SU-DHL-6 (cell line): ENCODE measurements at regions not wholly inside any gene's neighbourhood (a gene's known extent, or its start where the extent isn't known, plus 50 kb on each side); places are given as distances from the start of the nearest gene placed in this dataset.

ENCODE experiments used
- H2AFZ ChIP-seq: fragments of 200-600 bp; sonication (generic); 2 replicates; pipeline ENCODE4 v1.6.1; 2014; ENCODE audit warnings: low read depth, mild to moderate bottlenecking, moderate library complexity, mixed read lengths, antibody characterized with exemption, low read length; ENCODE audit not compliant: severe bottlenecking
- H3F3A ChIP-seq: fragments of 200-600 bp; shearing (Covaris generic); 2 replicates; pipeline ENCODE4 v1.6.0; 2016; ENCODE audit warnings: antibody characterized with exemption, mild to moderate bottlenecking; ENCODE audit not compliant: insufficient read depth
- H3K27ac ChIP-seq: fragments of 200-600 bp; sonication (generic); 2 replicates; pipeline ENCODE4 v1.5.1; 2016; ENCODE audit warnings: low read depth, mild to moderate bottlenecking, low read length, moderate library complexity, mixed read lengths
- H3K27me3 ChIP-seq: fragments of 200-600 bp; sonication (generic), shearing (Covaris generic); 2 replicates; pipeline ENCODE4 v1.6.0; 2014; ENCODE audit warnings: mild to moderate bottlenecking, low read length
- H3K36me3 ChIP-seq: fragments of 200-600 bp; sonication (generic); 2 replicates; pipeline ENCODE4 v1.6.1; 2014; ENCODE audit warnings: mild to moderate bottlenecking, low read length, mixed read lengths
- H3K4me2 ChIP-seq: fragments of 300-600, 200-600 bp; shearing (Covaris generic), sonication (generic); 2 replicates; pipeline ENCODE4 v1.6.0; 2014; ENCODE audit warnings: low read length, low read depth, mild to moderate bottlenecking; ENCODE audit not compliant: poor library complexity, severe bottlenecking
- H3K4me3 ChIP-seq: fragments of 200-600 bp; sonication (generic); 2 replicates; pipeline ENCODE4 v1.5.1; 2014; ENCODE audit warnings: antibody characterized with exemption, low read length, mild to moderate bottlenecking, mixed read lengths; ENCODE audit not compliant: insufficient read depth, poor library complexity, severe bottlenecking
- H3K79me2 ChIP-seq: fragments of 200-600 bp; sonication (generic); 2 replicates; pipeline ENCODE4 v1.6.1; 2014; ENCODE audit warnings: mild to moderate bottlenecking, low read length, moderate library complexity; ENCODE audit not compliant: insufficient read depth
- H3K9ac ChIP-seq: fragments of 200-600 bp; sonication (generic); 2 replicates; pipeline ENCODE4 v1.7.0; 2014; ENCODE audit warnings: mild to moderate bottlenecking, low read length
- H3K9me2 ChIP-seq: fragments of 200-600 bp; sonication (generic); replicated peaks from 2 replicates; pipeline ENCODE4 v1.6.1; 2014; ENCODE audit warnings: low read length; ENCODE audit not compliant: insufficient read depth
- H3K9me3 ChIP-seq: fragments of 200-600 bp; sonication (generic); 2 replicates; pipeline ENCODE4 v1.6.1; 2014; ENCODE audit warnings: low read length, mixed read lengths; ENCODE audit not compliant: insufficient read depth
- H4K20me1 ChIP-seq: fragments of 200-600 bp; sonication (generic); 2 replicates; pipeline ENCODE4 v1.6.1; 2014; ENCODE audit warnings: low read depth, mild to moderate bottlenecking, antibody characterized with exemption, low read length, moderate library complexity, mixed read lengths
- CTCF ChIP-seq: fragments of 200-600 bp; sonication (generic); IDR thresholded peaks from one replicate; pipeline ENCODE4 v1.5.1; 2017; ENCODE audit warnings: antibody characterized with exemption, mild to moderate bottlenecking, low read length, moderate library complexity; ENCODE audit not compliant: insufficient read depth, poor library complexity, severe bottlenecking
- EZH2phosphoT487 ChIP-seq: fragments of 200-600 bp; sonication (generic), shearing (Covaris generic); conservative IDR thresholded peaks from 2 replicates; pipeline ENCODE4 v1.6.1; 2018; ENCODE audit warnings: mild to moderate bottlenecking, antibody characterized with exemption, low read length, moderate library complexity, mixed read lengths

DNA sequence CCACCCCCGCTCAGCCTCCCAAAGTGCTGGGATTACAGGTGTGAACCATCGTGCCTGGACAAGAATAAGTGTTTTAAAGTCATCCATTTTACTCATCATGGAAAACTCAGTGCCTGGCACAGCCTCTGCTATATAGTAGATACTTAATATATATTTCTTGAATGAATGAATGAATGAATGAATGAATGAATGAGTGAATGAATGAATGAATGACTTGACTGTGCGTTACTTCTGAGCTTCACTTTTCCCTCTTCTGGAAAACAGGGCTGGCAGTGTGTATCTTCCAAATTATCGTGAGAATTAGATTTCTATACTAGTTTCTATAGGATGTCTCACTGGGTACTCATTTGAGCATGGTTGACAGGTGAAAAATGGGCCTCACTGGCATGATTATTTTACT lies 307.3 kb upstream of the ERCC4 start:
- Histone ChIP-seq H3K9ac (no peak overlapping the region), H3K27ac (no peak overlapping the region), H3K79me2 (no peaks in the 10 kb centered on the region), H2AFZ (no peak overlapping the region), H3K27me3 (no peaks in the 10 kb centered on the region), H3K36me3 (no peaks in the 10 kb centered on the region), H3F3A (no peaks in the 10 kb centered on the region), H4K20me1 (no peaks in the 10 kb centered on the region), H3K9me2 (no peaks in the 10 kb centered on the region), H3K9me3 (no peaks in the 10 kb centered on the region), H3K4me3 (no peak overlapping the region), H3K4me2 (no peak overlapping the region)
- TF ChIP-seq EZH2phosphoT487: no peak

- H2AFZ ChIP-seq: no peak overlapping the region
- no peaks in the 10 kb centered on the region for H3K27me3 ChIP-seq
- H3K9me2 ChIP-seq: no peaks in the 10 kb centered on the region
- no peaks in the 10 kb centered on the region for H3K79me2 ChIP-seq
- no peaks in the 10 kb centered on the region for H4K20me1 ChIP-seq
- H3K27ac ChIP-seq: no peak overlapping the region
- no peak overlapping the region for H3K4me2 ChIP-seq
- no peaks in the 10 kb centered on the region for H3K36me3 ChIP-seq
- H3K4me3 ChIP-seq: no peak overlapping the region
- H3K9me3 ChIP-seq: no peaks in the 10 kb centered on the region
- no peak overlapping the region for H3K9ac ChIP-seq
- H3F3A ChIP-seq: no peaks in the 10 kb centered on the region
- TF ChIP-seq CTCF: no peak
- no peak for TF ChIP-seq EZH2phosphoT487
Measured at GRCh38 chr16:13613165-13613564, 306.8 kb upstream of the ERCC4 start.

- Histone ChIP-seq H3K9me3 (no peaks in the 10 kb centered on the region), H3K4me3 (no peak overlapping the region), H3K9me2 (no peaks in the 10 kb centered on the region), H4K20me1 (no peaks in the 10 kb centered on the region), H3K9ac (no peak overlapping the region), H3F3A (no peaks in the 10 kb centered on the region), H3K27me3 (no peaks in the 10 kb centered on the region), H2AFZ (no peak overlapping the region), H3K4me2 (no peak overlapping the region), H3K79me2 (no peaks in the 10 kb centered on the region), H3K27ac (no peak overlapping the region), H3K36me3 (no peaks in the 10 kb centered on the region)
- TF ChIP-seq CTCF (no peak), EZH2phosphoT487 (no peak)
Measured at GRCh38 chr16:13621639-13622038, 298.3 kb upstream of the ERCC4 start.

DNA sequence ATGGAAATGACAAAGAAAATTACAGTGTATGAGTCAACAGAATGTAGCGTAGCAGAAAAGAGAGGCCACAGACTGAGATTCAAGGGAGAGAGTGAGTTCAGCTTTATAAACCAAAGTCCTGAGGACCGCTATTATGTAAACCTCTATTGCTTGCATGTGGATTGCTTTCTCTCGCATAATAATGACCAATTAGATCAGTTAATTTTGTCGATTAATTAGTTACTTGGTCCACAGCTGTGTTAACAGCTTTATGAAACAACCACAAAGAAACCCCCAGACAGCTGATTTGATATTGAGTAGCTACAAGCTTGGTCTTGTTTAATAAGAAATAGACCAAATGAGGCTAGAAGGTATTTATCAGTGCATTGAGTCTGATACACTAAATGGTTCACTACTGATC lies 291.8 kb upstream of the ERCC4 start:
- Histone ChIP-seq H3K4me2 (no peak overlapping the region), H3K9ac (no peak overlapping the region), H2AFZ (no peak overlapping the region), H3F3A (no peaks in the 10 kb centered on the region), H3K9me3 (no peaks in the 10 kb centered on the region), H3K36me3 (no peaks in the 10 kb centered on the region), H3K4me3 (no peak overlapping the region), H3K27me3 (no peaks in the 10 kb centered on the region), H4K20me1 (no peaks in the 10 kb centered on the region), H3K9me2 (no peaks in the 10 kb centered on the region), H3K79me2 (no peaks in the 10 kb centered on the region), H3K27ac (no peak overlapping the region)
- no peak for TF ChIP-seq CTCF
